Right lobe of liver (tissue), 6 donors: ENCODE measurements at regions not wholly inside any gene's neighbourhood (a gene's known extent, or its start where the extent isn't known, plus 50 kb on each side); places are given as distances from the start of the nearest gene placed in this dataset.

Source experiments
- ATAC-seq, 4 donors: fragments of 200-7000 bp; cut with Tn5 transposase; one replicate each; pipeline ENCODE4 v1.9.1; 2020; ENCODE audit warnings: mild to moderate bottlenecking in 4 of 4, moderate library complexity in 4 of 4
- DNase-seq, 3 donors: peaks; one replicate each; pipeline ENCODE4 v3.0.0-alpha.2; 2020
- H3K27ac ChIP-seq, 3 donors: fragments of 200-600 bp; one replicate each; pipeline ENCODE4 v1.8.0; 2022
- H3K27me3 ChIP-seq, 2 donors: fragments of 200-600 bp; one replicate each; pipeline ENCODE4 v1.8.0; 2022
- H3K36me3 ChIP-seq, 4 donors: fragments of 200-600 bp; sonication (generic) in 1 of 4; one replicate each; pipeline versions ENCODE4 v1.5.1 to v1.8.0; 2017 to 2022; ENCODE audit warnings: control low read depth in 1 of 4
- H3K4me1 ChIP-seq, 4 donors: fragments of 200-600 bp; sonication (generic) in 1 of 4; one replicate each; pipeline versions ENCODE4 v1.5.1 to v1.8.0; 2017 to 2022; ENCODE audit warnings: control low read depth in 1 of 4
- H3K4me3 ChIP-seq, 3 donors: fragments of 200-600 bp; one replicate each; pipeline ENCODE4 v1.8.0; 2022
- H3K9me3 ChIP-seq, 4 donors: fragments of 200-600 bp; sonication (generic) in 1 of 4; one replicate each; pipeline versions ENCODE4 v1.5.1 to v1.8.0; 2017 to 2022; ENCODE audit warnings: control low read depth in 1 of 4
- POLR2A ChIP-seq: fragments of 450-650 bp; IDR thresholded peaks from one replicate; pipeline ENCODE4 v1.6.1; 2017; ENCODE audit warnings: antibody characterized with exemption, mild to moderate bottlenecking
- WGBS: methylation state at CpG from one replicate; pipeline ENCODE4 v1.1.6; 2018; ENCODE audit warnings: low coverage, low lambda C conversion rate; ENCODE audit not compliant: insufficient coverage; ENCODE audit errors: missing lambda C conversion rate; 5-methylcytosine and 5-hydroxymethylcytosine counted together
- intact Hi-C, 2 donors: fragments of 100-400 bp; cut with DNase I; formaldehyde crosslinking; loops; one replicate each; pipeline versions ENCODE4 v1.11.2 to v1.14.1; 2022
- TF ChIP-seq, protein P1 (sequence below), 4 donors: fragments of 200-600 bp in 3 of 4; fragments of 450-650 bp in 1 of 4; IDR thresholded peaks; one replicate each; pipeline versions ENCODE4 v1.5.1 to v1.8.0; 2016 to 2022; ENCODE audit warnings: antibody characterized with exemption in 4 of 4, mild to moderate bottlenecking in 2 of 4
- donor health status: DM: no; HTN: yes; CAD: no.
- donor health status: DM: no; HTN: no; CAD: no.
- donor health status: DM: no; HTN: no; CAD: no.
- donor health status: DM: no; HTN: yes; CAD: no.
- donor health status: DM: no; HTN: yes; CAD: no.

- DNase-seq = no peak
- no peak for TF ChIP-seq POLR2A
- TF ChIP-seq, protein P1, sequence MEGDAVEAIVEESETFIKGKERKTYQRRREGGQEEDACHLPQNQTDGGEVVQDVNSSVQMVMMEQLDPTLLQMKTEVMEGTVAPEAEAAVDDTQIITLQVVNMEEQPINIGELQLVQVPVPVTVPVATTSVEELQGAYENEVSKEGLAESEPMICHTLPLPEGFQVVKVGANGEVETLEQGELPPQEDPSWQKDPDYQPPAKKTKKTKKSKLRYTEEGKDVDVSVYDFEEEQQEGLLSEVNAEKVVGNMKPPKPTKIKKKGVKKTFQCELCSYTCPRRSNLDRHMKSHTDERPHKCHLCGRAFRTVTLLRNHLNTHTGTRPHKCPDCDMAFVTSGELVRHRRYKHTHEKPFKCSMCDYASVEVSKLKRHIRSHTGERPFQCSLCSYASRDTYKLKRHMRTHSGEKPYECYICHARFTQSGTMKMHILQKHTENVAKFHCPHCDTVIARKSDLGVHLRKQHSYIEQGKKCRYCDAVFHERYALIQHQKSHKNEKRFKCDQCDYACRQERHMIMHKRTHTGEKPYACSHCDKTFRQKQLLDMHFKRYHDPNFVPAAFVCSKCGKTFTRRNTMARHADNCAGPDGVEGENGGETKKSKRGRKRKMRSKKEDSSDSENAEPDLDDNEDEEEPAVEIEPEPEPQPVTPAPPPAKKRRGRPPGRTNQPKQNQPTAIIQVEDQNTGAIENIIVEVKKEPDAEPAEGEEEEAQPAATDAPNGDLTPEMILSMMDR (IDR thresholded peaks at IDR 0.05) = no peak
- H3K4me1 ChIP-seq = no peaks in the 10 kb centered on the region
- H3K4me3 ChIP-seq = no peak overlapping the region
- no peaks in the 10 kb centered on the region for H3K9me3 ChIP-seq
- H3K27ac ChIP-seq = no peak overlapping the region
- WGBS = 89% methylated on average over 4 of the region's 4 CpGs
- H3K27me3 ChIP-seq = no peaks in the 10 kb centered on the region
- intact Hi-C loops = no loop called here
- ATAC-seq = no peak
- no peaks in the 10 kb centered on the region for H3K36me3 ChIP-seq
Observed at GRCh38 chr6:15046751-15047150, 199.1 kb upstream of the JARID2 start.

GRCh38 chr6:15048367-15048766 is 197.5 kb upstream of the JARID2 start:
- no peaks in the 10 kb centered on the region for H3K36me3 ChIP-seq
- H3K27me3 ChIP-seq = no peaks in the 10 kb centered on the region
- no peak for ATAC-seq
- H3K4me3 ChIP-seq = no peak overlapping the region
- intact Hi-C loops = no loop called here
- DNase-seq = no peak
- H3K9me3 ChIP-seq = no peaks in the 10 kb centered on the region
- no peak overlapping the region for H3K27ac ChIP-seq
- H3K4me1 ChIP-seq = no peaks in the 10 kb centered on the region
- WGBS = 93% methylated on average over 6 of the region's 6 CpGs
- TF ChIP-seq POLR2A = no peak
- TF ChIP-seq, protein P1 (IDR thresholded peaks at IDR 0.05) = no peak

DNA sequence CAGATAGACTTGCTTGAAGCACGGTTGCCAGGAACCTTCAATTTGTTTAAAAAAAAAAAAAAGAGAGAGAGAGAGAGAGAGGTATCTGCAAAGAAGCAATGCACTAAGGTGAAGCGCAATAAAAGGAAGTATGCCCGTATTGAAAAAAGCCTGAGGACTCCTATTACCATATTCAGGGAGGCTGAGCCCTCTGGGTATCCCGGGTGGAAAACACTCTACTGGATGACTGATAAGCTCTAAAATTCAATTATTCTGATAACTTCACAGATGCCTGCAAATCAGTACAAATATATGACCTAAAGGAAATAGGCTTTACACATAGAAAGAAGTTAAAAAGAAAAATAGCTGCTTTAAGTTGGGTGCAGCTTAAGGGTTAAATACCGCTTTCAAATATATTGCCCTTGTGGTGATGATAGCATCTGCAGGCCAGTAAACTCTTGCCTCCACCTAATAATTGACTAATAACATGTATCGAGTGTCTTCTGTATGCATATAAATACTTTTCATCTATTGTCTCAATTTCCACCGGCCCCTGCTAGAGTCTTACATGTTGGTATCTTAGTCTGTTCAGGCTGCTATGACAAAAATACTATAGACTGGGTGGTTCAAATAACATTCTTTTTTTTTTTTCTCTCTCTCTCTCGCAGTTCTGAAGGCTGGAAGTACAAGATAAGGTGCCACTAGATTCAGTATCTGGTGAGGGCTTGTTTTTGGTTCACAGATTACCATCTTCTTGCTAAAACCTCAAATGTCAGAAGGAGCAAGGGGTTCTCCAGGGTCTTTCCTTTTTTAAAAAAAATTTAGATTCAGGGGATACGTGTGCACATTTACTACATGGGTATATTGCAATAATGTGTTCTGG is 187.4 kb upstream of the JARID2 start:
- TF ChIP-seq, protein P1 (IDR thresholded peaks at IDR 0.05) = no peak
- TF ChIP-seq POLR2A = no peak
- ATAC-seq (no peak), DNase-seq (no peak)
- Histone ChIP-seq H3K36me3 (no peaks in the 10 kb centered on the region), H3K4me3 (no peak overlapping the region), H3K9me3 (no peaks in the 10 kb centered on the region), H3K4me1 (no peaks in the 10 kb centered on the region), H3K27me3 (no peaks in the 10 kb centered on the region), H3K27ac (no peak overlapping the region)
- WGBS = 66% methylated on average over 9 of the region's 9 CpGs
- intact Hi-C loops = no loop called here

GRCh38 chr6:15061180-15061641 is 184.7 kb upstream of the JARID2 start:
- ATAC-seq (peak in 1 of 4 donors; percentile 19), DNase-seq (no peak)
- H3K4me3 ChIP-seq = no peak overlapping the region
- no peak for TF ChIP-seq POLR2A
- TF ChIP-seq, protein P1 (IDR thresholded peaks at IDR 0.05) = no peak
- intact Hi-C loops = no loop called here
- H3K36me3 ChIP-seq = no peaks in the 10 kb centered on the region
- no peaks in the 10 kb centered on the region for H3K4me1 ChIP-seq
- no peaks in the 10 kb centered on the region for H3K9me3 ChIP-seq
- H3K27me3 ChIP-seq = no peaks in the 10 kb centered on the region
- 66% methylated on average over 4 of the region's 4 CpGs for WGBS
- no peak overlapping the region for H3K27ac ChIP-seq
